ENCODE measurements at regions not wholly inside any gene's neighbourhood (a gene's known extent, or its start where the extent isn't known, plus 50 kb on each side); places are given as distances from the start of the nearest gene placed in this dataset.

DNA sequence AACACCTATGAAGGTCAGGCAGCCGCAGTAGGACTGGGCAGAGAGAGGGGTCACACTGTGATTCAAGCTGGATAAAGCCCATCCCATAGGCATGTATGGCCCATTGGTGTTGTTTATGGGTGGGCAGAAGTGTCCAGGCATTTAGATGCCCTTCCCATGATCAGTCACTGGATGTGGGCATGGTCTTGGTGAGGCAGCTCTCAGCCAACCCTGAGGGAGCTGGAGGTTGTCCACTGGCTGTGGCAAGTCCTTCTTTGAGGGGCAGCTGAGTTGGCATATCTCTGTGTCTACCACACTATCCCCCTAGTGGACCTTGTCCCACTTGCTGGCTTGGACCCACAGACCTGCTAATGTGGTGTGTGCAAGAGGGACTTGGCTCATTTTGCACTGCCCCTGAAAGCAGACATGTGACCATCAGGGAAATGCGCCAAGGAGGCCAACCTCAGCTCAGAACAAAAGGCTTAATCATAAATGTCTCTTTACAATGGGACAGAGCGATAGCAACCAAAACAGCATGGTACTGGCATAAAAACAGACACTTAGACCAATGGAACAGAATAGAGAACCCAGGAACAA is 82.0 kb downstream of the TMEM17 start:
- no peak for TF ChIP-seq BHLHE40 (IDR thresholded peaks at IDR 0.05; ENCODE audit: borderline replicate concordance)
- TF ChIP-seq CTBP1 (IDR thresholded peaks at IDR 0.05; ENCODE audit: borderline replicate concordance), result no peak
- TF ChIP-seq FOXM1 (IDR thresholded peaks at IDR 0.05; ENCODE audit: borderline replicate concordance), result no peak
- TF ChIP-seq SUZ12 (IDR thresholded peaks at IDR 0.05), result no peak
- TF ChIP-seq ELF4 (IDR thresholded peaks at IDR 0.05), result no peak
- TF ChIP-seq FOXK2 (IDR thresholded peaks at IDR 0.05), result no peak
- no peak for TF ChIP-seq HDGF (IDR thresholded peaks at IDR 0.05; ENCODE audit: borderline replicate concordance)
- no peak for TF ChIP-seq L3MBTL2 (conservative IDR thresholded peaks at IDR 0.05)
- no peak for TF ChIP-seq FOXA1 (IDR thresholded peaks at IDR 0.05)
- TF ChIP-seq LEF1 (IDR thresholded peaks at IDR 0.05; ENCODE audit: borderline replicate concordance), result no peak
